GM13976 (cell line): ENCODE measurements at regions not wholly inside any gene's neighbourhood (a gene's known extent, or its start where the extent isn't known, plus 50 kb on each side); places are given as distances from the start of the nearest gene placed in this dataset.

ENCODE experiments used
- DNase-seq: peaks from one replicate; pipeline ENCODE4 v3.0.0; 2012; ENCODE audit warnings: low spot score
- CTCF ChIP-seq: IDR thresholded peaks from 2 replicates; pipeline ENCODE4 v1.5.1; 2012; ENCODE audit warnings: borderline replicate concordance, mild to moderate bottlenecking; ENCODE audit not compliant: insufficient read depth; ENCODE audit errors: extremely low read depth, missing control alignments, control extremely low read depth
- in situ Hi-C: fragments of 300-500 bp; cut with MboI; formaldehyde crosslinking; loops from one replicate; pipeline ENCODE4 v1.12.0; 2022; ENCODE audit warnings: low sequenced_read_pairs, mixed read lengths, inconsistent platforms; ENCODE audit not compliant: unreplicated experiment

GRCh38 chr12:5154091-5154490 is 110.4 kb downstream of the KCNA5 start:
- DNase-seq: no peak
- in situ Hi-C loops: no loop called here
- no peak for TF ChIP-seq CTCF

GRCh38 chr12:5155866-5156265 is 112.2 kb downstream of the KCNA5 start:
- no peak for TF ChIP-seq CTCF
- in situ Hi-C loops: no loop called here
- DNase-seq: no peak

- in situ Hi-C loops: no loop called here
- TF ChIP-seq CTCF: no peak
These were observed 117.1 kb downstream of the KCNA5 start for GRCh38 chr12:5160827-5161226.

GRCh38 chr12:5163661-5164060 is 120.0 kb downstream of the KCNA5 start:
- no peak for TF ChIP-seq CTCF
- in situ Hi-C loops: no loop called here
- no peak for DNase-seq

More at GRCh38 chr12:5160827-5161226, 117.1 kb downstream of the KCNA5 start:
- DNase-seq: no peak

- TF ChIP-seq CTCF: no peak
- DNase-seq: no peak
- in situ Hi-C loops: no loop called here
These were observed 121.8 kb downstream of the KCNA5 start for GRCh38 chr12:5165296-5165970.

GRCh38 chr12:5166976-5167375 is 123.3 kb downstream of the KCNA5 start:
- no peak for TF ChIP-seq CTCF
- in situ Hi-C loops: no loop called here
- no peak for DNase-seq
